ENCODE measurements at regions not wholly inside any gene's neighbourhood (a gene's known extent, or its start where the extent isn't known, plus 50 kb on each side); places are given as distances from the start of the nearest gene placed in this dataset.

- H3K79me2 ChIP-seq (ENCODE audit: insufficient read depth, low read length), result no peaks in the 10 kb centered on the region
- no peak overlapping the region for H2AFZ ChIP-seq (ENCODE audit: low read length)
- CTCF ChIA-PET (ENCODE audit: low intra/inter-chr PET ratio, low total read pairs), result interaction anchor here (0.6 to 2.7 kb wide), 3 partner anchors 94 to 188 kb away, joined by 3 to 21 read pairs (median 8); no protein-coding TSS in a partner anchor
- H3K27me3 ChIP-seq (ENCODE audit: control insufficient read depth in 1 of 2, insufficient read depth in 2 of 2, low read length in 2 of 2), result no peaks in the 10 kb centered on the region
- WGBS (ENCODE audit: low lambda C conversion rate), result 95% methylated on average over 1 of the region's 1 CpG
- no peaks in the 10 kb centered on the region for H4K20me1 ChIP-seq (ENCODE audit: insufficient read depth, low read length)
- H3K4me1 ChIP-seq (ENCODE audit: insufficient read depth, low read length), result peaks cover 9% of the 10 kb centered on the region; the same call in 1 of the 2 replicates
- no TSS peak for BruUV-seq (replicated peaks)
- POLR2A ChIA-PET, result interaction anchor here (1.8 kb wide), 1 partner anchor 91 kb away, joined by 6 read pairs; the partner anchor contains the start of gene CLINT1
- TF ChIP-seq, protein P1, sequence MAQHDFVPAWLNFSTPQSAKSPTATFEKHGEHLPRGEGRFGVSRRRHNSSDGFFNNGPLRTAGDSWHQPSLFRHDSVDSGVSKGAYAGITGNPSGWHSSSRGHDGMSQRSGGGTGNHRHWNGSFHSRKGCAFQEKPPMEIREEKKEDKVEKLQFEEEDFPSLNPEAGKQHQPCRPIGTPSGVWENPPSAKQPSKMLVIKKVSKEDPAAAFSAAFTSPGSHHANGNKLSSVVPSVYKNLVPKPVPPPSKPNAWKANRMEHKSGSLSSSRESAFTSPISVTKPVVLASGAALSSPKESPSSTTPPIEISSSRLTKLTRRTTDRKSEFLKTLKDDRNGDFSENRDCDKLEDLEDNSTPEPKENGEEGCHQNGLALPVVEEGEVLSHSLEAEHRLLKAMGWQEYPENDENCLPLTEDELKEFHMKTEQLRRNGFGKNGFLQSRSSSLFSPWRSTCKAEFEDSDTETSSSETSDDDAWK (CRISPR knock-in tag; IDR thresholded peaks at IDR 0.05), result no peak
- TF ChIP-seq ZNF790 (CRISPR knock-in tag; IDR thresholded peaks at IDR 0.05; ENCODE audit: borderline replicate concordance) (no peak), TARDBP (CRISPR knock-in tag; IDR thresholded peaks at IDR 0.05) (no peak), ZFP91 (CRISPR knock-in tag; IDR thresholded peaks at IDR 0.05; ENCODE audit: borderline replicate concordance) (no peak), ATF4 (CRISPR knock-in tag; IDR thresholded peaks at IDR 0.05) (no peak), ATF7-NPFF (CRISPR knock-in tag; IDR thresholded peaks at IDR 0.05; ENCODE audit: low read depth) (no peak), NFKB2 (CRISPR knock-in tag; IDR thresholded peaks at IDR 0.05; ENCODE audit: borderline replicate concordance) (no peak), MYPOP (CRISPR knock-in tag; IDR thresholded peaks at IDR 0.05) (no peak), ZNF382 (CRISPR knock-in tag; IDR thresholded peaks at IDR 0.05; ENCODE audit: borderline replicate concordance) (no peak)
- TF ChIP-seq, protein P2, sequence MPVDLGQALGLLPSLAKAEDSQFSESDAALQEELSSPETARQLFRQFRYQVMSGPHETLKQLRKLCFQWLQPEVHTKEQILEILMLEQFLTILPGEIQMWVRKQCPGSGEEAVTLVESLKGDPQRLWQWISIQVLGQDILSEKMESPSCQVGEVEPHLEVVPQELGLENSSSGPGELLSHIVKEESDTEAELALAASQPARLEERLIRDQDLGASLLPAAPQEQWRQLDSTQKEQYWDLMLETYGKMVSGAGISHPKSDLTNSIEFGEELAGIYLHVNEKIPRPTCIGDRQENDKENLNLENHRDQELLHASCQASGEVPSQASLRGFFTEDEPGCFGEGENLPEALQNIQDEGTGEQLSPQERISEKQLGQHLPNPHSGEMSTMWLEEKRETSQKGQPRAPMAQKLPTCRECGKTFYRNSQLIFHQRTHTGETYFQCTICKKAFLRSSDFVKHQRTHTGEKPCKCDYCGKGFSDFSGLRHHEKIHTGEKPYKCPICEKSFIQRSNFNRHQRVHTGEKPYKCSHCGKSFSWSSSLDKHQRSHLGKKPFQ (CRISPR knock-in tag; IDR thresholded peaks at IDR 0.05; ENCODE audit: insufficient replicate concordance), result no peak
- H3K27ac ChIP-seq (ENCODE audit: extremely low read length, insufficient read depth, low read length), result no peak overlapping the region
- peak; percentile 5 for DNase-seq (ENCODE audit: low spot score)
- H3K9ac ChIP-seq (ENCODE audit: insufficient read depth, low read depth, low read length), result no peak overlapping the region
- no peaks in the 10 kb centered on the region for H3K36me3 ChIP-seq (replicated peaks in 1 of 2; ENCODE audit: control insufficient read depth in 1 of 2, insufficient read depth in 2 of 2, low read length in 2 of 2)
- in situ Hi-C loops (cut with HindIII; ENCODE audit: extremely low pct_ligation_motif_present, low pct_unique_long_range_greater_than_20kb) (no loop called here), intact Hi-C loops (cut with micrococcal nuclease; ENCODE audit: unreplicated experiment) (loop anchor here (1.0 to 2.0 kb wide), 3 partner anchors 95 to 187 kb away; no protein-coding TSS in a partner anchor)
- H3K9me3 ChIP-seq (ENCODE audit: low read length), result no peaks in the 10 kb centered on the region
- ATAC-seq, result no peak
- H3K4me2 ChIP-seq (ENCODE audit: low read depth, low read length), result no peak overlapping the region; the same call in 1 of the 2 replicates
- no peak overlapping the region for H3K4me3 ChIP-seq (replicated peaks in 1 of 3; ENCODE audit: insufficient read depth in 1 of 3, low read depth in 2 of 3, low read length in 3 of 3)
- FAIRE-seq, result no peak
Measured at GRCh38 chr5:157949520-157949919, 90.6 kb upstream of the CLINT1 start.
